Prostate gland (tissue), 2 donors: ENCODE measurements at regions not wholly inside any gene's neighbourhood (a gene's known extent, or its start where the extent isn't known, plus 50 kb on each side); places are given as distances from the start of the nearest gene placed in this dataset.
"Not testable (repeated sequence)": the region's sequence is repeated elsewhere in the genome, so short reads cannot be mapped to it uniquely, and the experiment has no call there.

Source experiments
- DNase-seq: peaks from one replicate; pipeline ENCODE4 v3.0.0-alpha.2; 2019; ENCODE audit warnings: low spot score
- H3K27ac ChIP-seq, 2 donors: fragments of 200-600 bp; sonication (generic); 2 replicates each; pipeline ENCODE4 v1.5.1; 2017 to 2019
- H3K27me3 ChIP-seq: fragments of 200-600 bp; sonication (generic); replicated peaks from 2 replicates; pipeline ENCODE4 v1.5.1; 2019; ENCODE audit not compliant: insufficient read depth
- H3K36me3 ChIP-seq, 2 donors: fragments of 200-600 bp; sonication (generic); 1 replicate in 1 of 2; 2 replicates in 1 of 2; pipeline versions ENCODE4 v1.5.1 to v1.8.1; 2017 to 2019
- H3K4me1 ChIP-seq: fragments of 200-600 bp; sonication (generic); replicated peaks from 2 replicates; pipeline ENCODE4 v1.5.1; 2019
- H3K4me3 ChIP-seq, 2 donors: fragments of 200-600 bp; sonication (generic); 2 replicates each; pipeline ENCODE4 v1.5.1; 2017 to 2019
- H3K9me3 ChIP-seq: fragments of 200-600 bp; sonication (generic); 2 replicates; pipeline ENCODE4 v1.5.1; 2017
- POLR2A ChIP-seq: fragments of 450-650 bp; IDR thresholded peaks from one replicate; pipeline ENCODE4 v1.6.1; 2016; ENCODE audit warnings: antibody characterized with exemption, mild to moderate bottlenecking
- POLR2AphosphoS5 ChIP-seq: sonication (generic); formaldehyde crosslinking; IDR thresholded peaks from one replicate; pipeline ENCODE4 v1.6.1; 2017; ENCODE audit warnings: antibody characterized with exemption
- WGBS: methylation state at CpG from one replicate; pipeline ENCODE4 v1.1.5; 2018; 5-methylcytosine and 5-hydroxymethylcytosine counted together
- intact Hi-C: fragments of 100-400 bp; cut with DNase I; formaldehyde crosslinking; loops from one replicate; pipeline ENCODE4 v1.14.2; 2022
- TF ChIP-seq, protein P1 (sequence below), 4 experiments: fragments of 200-600 bp in 2 of 4; fragments of 450-650 bp in 2 of 4; sonication (generic) in 2 of 4; IDR thresholded peaks; 1 replicate in 3 of 4; 2 replicates in 1 of 4; pipeline ENCODE4 v1.5.1; 2016 to 2019; ENCODE audit warnings: antibody characterized with exemption in 4 of 4, mild to moderate bottlenecking in 2 of 4, moderate library complexity in 2 of 4

- TF ChIP-seq POLR2A (no peak), POLR2AphosphoS5 (no peak)
- TF ChIP-seq, protein P1, sequence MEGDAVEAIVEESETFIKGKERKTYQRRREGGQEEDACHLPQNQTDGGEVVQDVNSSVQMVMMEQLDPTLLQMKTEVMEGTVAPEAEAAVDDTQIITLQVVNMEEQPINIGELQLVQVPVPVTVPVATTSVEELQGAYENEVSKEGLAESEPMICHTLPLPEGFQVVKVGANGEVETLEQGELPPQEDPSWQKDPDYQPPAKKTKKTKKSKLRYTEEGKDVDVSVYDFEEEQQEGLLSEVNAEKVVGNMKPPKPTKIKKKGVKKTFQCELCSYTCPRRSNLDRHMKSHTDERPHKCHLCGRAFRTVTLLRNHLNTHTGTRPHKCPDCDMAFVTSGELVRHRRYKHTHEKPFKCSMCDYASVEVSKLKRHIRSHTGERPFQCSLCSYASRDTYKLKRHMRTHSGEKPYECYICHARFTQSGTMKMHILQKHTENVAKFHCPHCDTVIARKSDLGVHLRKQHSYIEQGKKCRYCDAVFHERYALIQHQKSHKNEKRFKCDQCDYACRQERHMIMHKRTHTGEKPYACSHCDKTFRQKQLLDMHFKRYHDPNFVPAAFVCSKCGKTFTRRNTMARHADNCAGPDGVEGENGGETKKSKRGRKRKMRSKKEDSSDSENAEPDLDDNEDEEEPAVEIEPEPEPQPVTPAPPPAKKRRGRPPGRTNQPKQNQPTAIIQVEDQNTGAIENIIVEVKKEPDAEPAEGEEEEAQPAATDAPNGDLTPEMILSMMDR (IDR thresholded peaks at IDR 0.05) = no peak
- DNase-seq = no peak
- 16% methylated on average over 1 of the region's 1 CpG for WGBS
- Histone ChIP-seq H3K4me1 (no peaks in the 10 kb centered on the region), H3K9me3 (no peaks in the 10 kb centered on the region), H3K27me3 (no peaks in the 10 kb centered on the region), H3K4me3 (no peak overlapping the region), H3K36me3 (no peaks in the 10 kb centered on the region), H3K27ac (no peak overlapping the region)
- intact Hi-C loops = no loop called here
These were observed 94.3 kb upstream of the STK32A start for GRCh38 chr5:147140558-147140957.

- H3K27me3 ChIP-seq, intact Hi-C loops, H3K36me3 ChIP-seq, H3K9me3 ChIP-seq, H3K4me1 ChIP-seq, H3K27ac ChIP-seq, DNase-seq, H3K4me3 ChIP-seq: not testable (repeated sequence)
- WGBS = 70% methylated on average over 2 of the region's 2 CpGs
These were observed 93.2 kb upstream of the STK32A start for GRCh38 chr5:147141580-147141979.

GRCh38 chr5:147143215-147143614, 91.6 kb upstream of the STK32A start:
- H3K9me3 ChIP-seq = no peaks in the 10 kb centered on the region
- H3K36me3 ChIP-seq = no peaks in the 10 kb centered on the region
- no peak overlapping the region for H3K27ac ChIP-seq
- no peaks in the 10 kb centered on the region for H3K4me1 ChIP-seq
- no peak overlapping the region for H3K4me3 ChIP-seq
- no peak for DNase-seq
- no peaks in the 10 kb centered on the region for H3K27me3 ChIP-seq
- intact Hi-C loops = no loop called here
- TF ChIP-seq POLR2A = no peak
- TF ChIP-seq, protein P1 (IDR thresholded peaks at IDR 0.05) = no peak
- no peak for TF ChIP-seq POLR2AphosphoS5

DNA sequence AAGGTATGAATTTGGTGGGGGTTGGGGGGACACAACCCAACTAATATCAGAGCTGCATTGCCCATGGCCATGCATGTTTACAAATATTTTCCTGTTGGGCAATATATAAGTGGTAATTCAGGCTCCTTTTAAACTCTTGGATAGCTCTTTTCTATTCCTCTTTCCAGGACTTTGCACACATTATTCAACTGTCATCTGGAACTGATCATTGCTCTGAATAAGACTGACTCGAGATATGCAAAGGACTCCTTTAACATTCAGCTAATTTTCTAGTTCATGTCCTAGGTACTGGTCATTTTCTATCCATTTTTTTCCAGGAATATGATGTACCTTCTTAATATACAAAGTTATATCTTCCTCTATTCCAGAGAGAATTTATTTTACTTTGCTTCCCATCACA, 89.5 kb upstream of the STK32A start:
- no peak overlapping the region for H3K27ac ChIP-seq
- TF ChIP-seq POLR2A (no peak), POLR2AphosphoS5 (no peak)
- TF ChIP-seq, protein P1 (IDR thresholded peaks at IDR 0.05) = no peak
- no peaks in the 10 kb centered on the region for H3K27me3 ChIP-seq
- no peaks in the 10 kb centered on the region for H3K9me3 ChIP-seq
- DNase-seq = no peak
- no peak overlapping the region for H3K4me3 ChIP-seq
- 97% methylated on average over 1 of the region's 1 CpG for WGBS
- intact Hi-C loops = no loop called here
- H3K36me3 ChIP-seq = no peaks in the 10 kb centered on the region
- H3K4me1 ChIP-seq = no peaks in the 10 kb centered on the region

- Histone ChIP-seq H3K36me3 (no peaks in the 10 kb centered on the region), H3K27ac (no peak overlapping the region), H3K27me3 (no peaks in the 10 kb centered on the region), H3K4me3 (no peak overlapping the region), H3K4me1 (no peaks in the 10 kb centered on the region), H3K9me3 (no peaks in the 10 kb centered on the region)
- no peak for DNase-seq
- TF ChIP-seq POLR2A (no peak), POLR2AphosphoS5 (no peak)
- TF ChIP-seq, protein P1 (IDR thresholded peaks at IDR 0.05) = no peak
- 70% methylated on average over 1 of the region's 1 CpG for WGBS
- intact Hi-C loops = no loop called here
These were observed 86.1 kb upstream of the STK32A start for GRCh38 chr5:147148715-147149114.
